ENCODE measurements at regions not wholly inside any gene's neighbourhood (a gene's known extent, or its start where the extent isn't known, plus 50 kb on each side); places are given as distances from the start of the nearest gene placed in this dataset.

DNA sequence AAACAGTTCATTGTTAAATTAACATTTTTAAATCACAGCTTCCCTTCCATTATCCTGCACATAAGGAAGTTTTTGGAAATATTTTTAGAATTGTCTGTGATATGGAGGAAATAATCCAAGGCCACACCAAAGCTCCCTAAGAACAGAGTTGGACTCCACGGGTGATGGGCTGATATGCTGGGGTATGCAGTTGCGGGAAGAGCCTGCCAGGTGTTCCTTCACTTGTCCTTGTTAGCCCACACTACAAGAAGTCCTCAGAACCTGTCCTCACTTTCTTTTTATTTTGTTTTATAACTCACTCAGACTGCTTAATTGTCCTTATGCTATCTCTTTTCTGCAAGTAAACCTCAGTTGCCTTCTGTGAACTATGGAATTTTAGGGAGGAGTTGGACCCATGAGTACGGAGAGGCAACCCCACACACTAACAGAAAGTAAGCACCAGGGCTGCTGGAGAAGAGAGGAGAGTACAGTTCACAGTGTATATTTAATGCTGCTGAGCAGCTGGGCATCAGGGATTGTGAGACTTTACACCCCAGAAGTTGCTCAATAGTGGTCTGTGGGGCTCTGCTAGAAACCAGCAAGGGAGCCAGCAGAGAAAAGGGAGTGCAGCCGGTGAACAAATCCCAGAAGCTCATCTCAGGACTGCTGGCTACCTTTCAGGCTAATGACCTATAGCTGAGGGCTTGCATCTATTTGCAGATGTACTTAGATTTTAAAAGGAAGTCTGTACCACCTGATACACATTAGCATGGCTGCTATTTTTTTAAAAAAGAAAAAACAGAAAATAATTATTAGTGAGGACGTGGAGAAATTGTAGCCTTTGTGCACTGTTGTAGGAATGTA, 64.6 kb upstream of the FOXN2 start:
- no TSS peak for BruUV-seq (replicated peaks)
- Histone ChIP-seq H3K9me2 (ENCODE audit: insufficient read depth) (no peaks in the 10 kb centered on the region), H4K20me1 (ENCODE audit: insufficient read depth) (no peaks in the 10 kb centered on the region), H3K79me2 (ENCODE audit: insufficient read depth, low read length) (no peaks in the 10 kb centered on the region), H3K9me3 (ENCODE audit: control insufficient read depth in 1 of 2, insufficient read depth in 1 of 2, low read depth in 1 of 2, low read length in 2 of 2) (no peaks in the 10 kb centered on the region), H3K36me3 (ENCODE audit: control insufficient read depth in 1 of 2, insufficient read depth in 2 of 2, low read length in 2 of 2) (no peaks in the 10 kb centered on the region), H3K27ac (ENCODE audit: low read depth, low read length) (no peak overlapping the region), H3K4me1 (ENCODE audit: control insufficient read depth in 1 of 2, insufficient read depth in 2 of 2, low read length in 2 of 2) (peaks cover 6 to 14% of the 10 kb centered on the region in 2 experiments), H3K27me3 (ENCODE audit: insufficient read depth, low read length) (no peaks in the 10 kb centered on the region), H3K4me3 (replicated peaks in 1 of 2; ENCODE audit: low read depth in 1 of 2, low read length in 2 of 2) (no peak overlapping the region), H3K9ac (ENCODE audit: low read length) (no peak overlapping the region), H3K4me2 (ENCODE audit: low read length) (no peak overlapping the region), H2AFZ (ENCODE audit: low read depth, low read length, poor library complexity, severe bottlenecking) (no peak overlapping the region)
- RAD21 ChIA-PET (ENCODE audit: low non-redundant PET in 1 of 2, low total read pairs in 2 of 2, uncharacterized antibody in 2 of 2, unreplicated experiment in 2 of 2): no interaction called here
- ATAC-seq (no peak), DNase-seq (ENCODE audit: low read depth, low spot score) (no peak)
- intact Hi-C loops (cut with micrococcal nuclease): no loop called here
- CTCF ChIA-PET: no interaction called here
- POLR2A ChIA-PET: no interaction called here
- TF ChIP-seq ZNF274 (IDR thresholded peaks at IDR 0.05; ENCODE audit: low read depth, low read length): no peak
- no peak for TF ChIP-seq SRF (IDR thresholded peaks at IDR 0.05; ENCODE audit: low read depth)
- no peak for TF ChIP-seq TCF7L2 (IDR thresholded peaks at IDR 0.05; ENCODE audit: borderline replicate concordance, extremely low read depth, insufficient read depth, insufficient read length)
- TF ChIP-seq FOSL1 (IDR thresholded peaks at IDR 0.05; ENCODE audit: low read depth): no peak
- no peak for TF ChIP-seq ATF3 (IDR thresholded peaks at IDR 0.05)
- TF ChIP-seq SIN3A (IDR thresholded peaks at IDR 0.05; ENCODE audit: low read depth): no peak
- TF ChIP-seq CBX3 (IDR thresholded peaks at IDR 0.05; ENCODE audit: low read depth): no peak
- TF ChIP-seq SP1 (IDR thresholded peaks at IDR 0.05; ENCODE audit: low read depth): no peak
- no peak for TF ChIP-seq ZFX (IDR thresholded peaks at IDR 0.05)
- TF ChIP-seq POLR2A (IDR thresholded peaks at IDR 0.05; ENCODE audit: borderline replicate concordance, extremely low read depth, insufficient read depth, insufficient read length): no peak
- TF ChIP-seq, protein P1, sequence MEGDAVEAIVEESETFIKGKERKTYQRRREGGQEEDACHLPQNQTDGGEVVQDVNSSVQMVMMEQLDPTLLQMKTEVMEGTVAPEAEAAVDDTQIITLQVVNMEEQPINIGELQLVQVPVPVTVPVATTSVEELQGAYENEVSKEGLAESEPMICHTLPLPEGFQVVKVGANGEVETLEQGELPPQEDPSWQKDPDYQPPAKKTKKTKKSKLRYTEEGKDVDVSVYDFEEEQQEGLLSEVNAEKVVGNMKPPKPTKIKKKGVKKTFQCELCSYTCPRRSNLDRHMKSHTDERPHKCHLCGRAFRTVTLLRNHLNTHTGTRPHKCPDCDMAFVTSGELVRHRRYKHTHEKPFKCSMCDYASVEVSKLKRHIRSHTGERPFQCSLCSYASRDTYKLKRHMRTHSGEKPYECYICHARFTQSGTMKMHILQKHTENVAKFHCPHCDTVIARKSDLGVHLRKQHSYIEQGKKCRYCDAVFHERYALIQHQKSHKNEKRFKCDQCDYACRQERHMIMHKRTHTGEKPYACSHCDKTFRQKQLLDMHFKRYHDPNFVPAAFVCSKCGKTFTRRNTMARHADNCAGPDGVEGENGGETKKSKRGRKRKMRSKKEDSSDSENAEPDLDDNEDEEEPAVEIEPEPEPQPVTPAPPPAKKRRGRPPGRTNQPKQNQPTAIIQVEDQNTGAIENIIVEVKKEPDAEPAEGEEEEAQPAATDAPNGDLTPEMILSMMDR (IDR thresholded peaks at IDR 0.05 in 2 of 3, conservative IDR thresholded peaks at IDR 0.05 in 1 of 3; ENCODE audit: borderline replicate concordance in 1 of 3, insufficient read depth in 1 of 3, low read depth in 2 of 3, low read length in 2 of 3): no peak
- TF ChIP-seq POLR2AphosphoS5 (IDR thresholded peaks at IDR 0.05; ENCODE audit: low read depth, low read length): no peak
- no peak for TF ChIP-seq MAX (IDR thresholded peaks at IDR 0.05)
- TF ChIP-seq RAD21 (IDR thresholded peaks at IDR 0.05; ENCODE audit: low read depth): no peak
- no peak for TF ChIP-seq EZH2 (IDR thresholded peaks at IDR 0.05)
